ENCODE measurements at regions not wholly inside any gene's neighbourhood (a gene's known extent, or its start where the extent isn't known, plus 50 kb on each side); places are given as distances from the start of the nearest gene placed in this dataset.

DNA sequence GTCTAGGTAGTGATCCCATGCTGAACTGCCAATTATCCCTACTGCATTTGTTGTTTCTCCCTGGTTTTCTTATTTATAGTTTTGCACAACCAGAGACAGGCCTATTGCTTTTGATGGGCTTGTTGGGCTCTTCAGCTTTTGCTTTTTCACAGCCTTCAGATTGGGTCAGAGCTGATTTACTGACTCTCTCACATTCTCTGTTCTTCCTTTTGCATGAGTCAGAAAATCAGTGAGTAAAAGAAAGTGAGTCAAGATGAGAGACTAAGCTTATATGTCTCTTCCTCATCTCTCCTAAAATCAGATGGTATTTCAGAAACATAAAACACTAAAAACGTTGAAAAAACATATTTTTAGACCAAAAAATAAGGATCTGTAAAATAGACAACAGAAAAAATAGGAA is 1135.4 kb downstream of the XPNPEP1 start:
- TF ChIP-seq EZH2phosphoT487 (IDR thresholded peaks at IDR 0.05; ENCODE audit: low read depth, severe bottlenecking, unreplicated experiment): no peak
- TF ChIP-seq, protein P1, sequence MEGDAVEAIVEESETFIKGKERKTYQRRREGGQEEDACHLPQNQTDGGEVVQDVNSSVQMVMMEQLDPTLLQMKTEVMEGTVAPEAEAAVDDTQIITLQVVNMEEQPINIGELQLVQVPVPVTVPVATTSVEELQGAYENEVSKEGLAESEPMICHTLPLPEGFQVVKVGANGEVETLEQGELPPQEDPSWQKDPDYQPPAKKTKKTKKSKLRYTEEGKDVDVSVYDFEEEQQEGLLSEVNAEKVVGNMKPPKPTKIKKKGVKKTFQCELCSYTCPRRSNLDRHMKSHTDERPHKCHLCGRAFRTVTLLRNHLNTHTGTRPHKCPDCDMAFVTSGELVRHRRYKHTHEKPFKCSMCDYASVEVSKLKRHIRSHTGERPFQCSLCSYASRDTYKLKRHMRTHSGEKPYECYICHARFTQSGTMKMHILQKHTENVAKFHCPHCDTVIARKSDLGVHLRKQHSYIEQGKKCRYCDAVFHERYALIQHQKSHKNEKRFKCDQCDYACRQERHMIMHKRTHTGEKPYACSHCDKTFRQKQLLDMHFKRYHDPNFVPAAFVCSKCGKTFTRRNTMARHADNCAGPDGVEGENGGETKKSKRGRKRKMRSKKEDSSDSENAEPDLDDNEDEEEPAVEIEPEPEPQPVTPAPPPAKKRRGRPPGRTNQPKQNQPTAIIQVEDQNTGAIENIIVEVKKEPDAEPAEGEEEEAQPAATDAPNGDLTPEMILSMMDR (IDR thresholded peaks at IDR 0.05; ENCODE audit: poor library complexity): no peak
- TF ChIP-seq EZH2 (IDR thresholded peaks at IDR 0.05; ENCODE audit: borderline replicate concordance): no peak
